GM19099 (cell line): ENCODE measurements at regions not wholly inside any gene's neighbourhood (a gene's known extent, or its start where the extent isn't known, plus 50 kb on each side); places are given as distances from the start of the nearest gene placed in this dataset.

Source experiments
- POLR2A ChIP-seq: IDR thresholded peaks from 3 replicates; pipeline ENCODE4 v1.6.1; 2011; ENCODE audit warnings: low read depth; ENCODE audit not compliant: insufficient read length; ENCODE audit errors: extremely low read depth

- no peak for TF ChIP-seq POLR2A
These were observed 113.3 kb upstream of the CPEB2 start for GRCh38 chr4:14888790-14889572.

- no peak for TF ChIP-seq POLR2A
These were observed 109.7 kb upstream of the CPEB2 start for GRCh38 chr4:14892563-14892962.

GRCh38 chr4:14893713-14894112 lies 108.6 kb upstream of the CPEB2 start:
- TF ChIP-seq POLR2A: no peak

- TF ChIP-seq POLR2A: no peak
These were observed 107.6 kb upstream of the CPEB2 start for GRCh38 chr4:14894392-14895292.

GRCh38 chr4:14896656-14897175 lies 105.6 kb upstream of the CPEB2 start:
- no peak for TF ChIP-seq POLR2A

- no peak for TF ChIP-seq POLR2A
These were observed 105.1 kb upstream of the CPEB2 start for GRCh38 chr4:14897217-14897616.

GRCh38 chr4:14898989-14899388 lies 103.3 kb upstream of the CPEB2 start:
- no peak for TF ChIP-seq POLR2A

GRCh38 chr4:14902342-14902741 lies 99.9 kb upstream of the CPEB2 start:
- no peak for TF ChIP-seq POLR2A

- no peak for TF ChIP-seq POLR2A
These were observed 99.0 kb upstream of the CPEB2 start for GRCh38 chr4:14903321-14903720.

- TF ChIP-seq POLR2A: no peak
These were observed 95.5 kb upstream of the CPEB2 start for GRCh38 chr4:14906805-14907204.

GRCh38 chr4:14908635-14909034 lies 93.6 kb upstream of the CPEB2 start:
- no peak for TF ChIP-seq POLR2A

GRCh38 chr4:14910411-14910810 lies 91.9 kb upstream of the CPEB2 start:
- no peak for TF ChIP-seq POLR2A

GRCh38 chr4:14912426-14912825 lies 89.9 kb upstream of the CPEB2 start:
- TF ChIP-seq POLR2A: no peak

- TF ChIP-seq POLR2A: no peak
These were observed 87.3 kb upstream of the CPEB2 start for GRCh38 chr4:14915018-14915417.

GRCh38 chr4:14916554-14917297 lies 85.6 kb upstream of the CPEB2 start:
- no peak for TF ChIP-seq POLR2A
